ENCODE measurements at regions not wholly inside any gene's neighbourhood (a gene's known extent, or its start where the extent isn't known, plus 50 kb on each side); places are given as distances from the start of the nearest gene placed in this dataset.
"Not testable (repeated sequence)": the region's sequence is repeated elsewhere in the genome, so short reads cannot be mapped to it uniquely, and the experiment has no call there.

- no peak for DNase-seq
Observed at GRCh38 chr2:242032780-242033656, 163.5 kb downstream of the RTP5 start.

- no peak for DNase-seq
Observed at GRCh38 chr2:242034138-242034537, 164.6 kb downstream of the RTP5 start.

- DNase-seq, result no peak
Observed at GRCh38 chr2:242034996-242035814, 165.7 kb downstream of the RTP5 start.

- DNase-seq, result no peak
Observed at GRCh38 chr2:242035858-242036652, 166.5 kb downstream of the RTP5 start.

GRCh38 chr2:242036653-242036950 lies 167.1 kb downstream of the RTP5 start:
- DNase-seq, result no peak

- no peak for DNase-seq
Observed at GRCh38 chr2:242038166-242038927, 168.8 kb downstream of the RTP5 start.

- DNase-seq, result no peak
Observed at GRCh38 chr2:242038928-242039341, 169.4 kb downstream of the RTP5 start.

- DNase-seq, result no peak
Observed at GRCh38 chr2:242040303-242040655, 170.8 kb downstream of the RTP5 start.

GRCh38 chr2:242040681-242041080 lies 171.2 kb downstream of the RTP5 start:
- no peak for DNase-seq

GRCh38 chr2:242041816-242042215 lies 172.3 kb downstream of the RTP5 start:
- no peak for DNase-seq

GRCh38 chr2:242043538-242044312 lies 174.2 kb downstream of the RTP5 start:
- no peak for DNase-seq

GRCh38 chr2:242044313-242044590 lies 174.7 kb downstream of the RTP5 start:
- DNase-seq, result no peak

GRCh38 chr2:242045596-242046144 lies 176.1 kb downstream of the RTP5 start:
- not testable (repeated sequence) for DNase-seq

GRCh38 chr2:242046206-242046826 lies 176.8 kb downstream of the RTP5 start:
- DNase-seq, result no peak

GRCh38 chr2:242047963-242048362 lies 178.4 kb downstream of the RTP5 start:
- DNase-seq, result no peak

GRCh38 chr2:242048479-242048878 lies 178.9 kb downstream of the RTP5 start:
- no peak for DNase-seq

GRCh38 chr2:242049492-242049891 lies 180.0 kb downstream of the RTP5 start:
- DNase-seq, result not testable (repeated sequence)

GRCh38 chr2:242051463-242051862 lies 181.9 kb downstream of the RTP5 start:
- no peak for DNase-seq

GRCh38 chr2:242052421-242052820 lies 182.9 kb downstream of the RTP5 start:
- DNase-seq, result no peak

GRCh38 chr2:242053921-242054320 lies 184.4 kb downstream of the RTP5 start:
- DNase-seq, result no peak

- DNase-seq, result no peak
Observed at GRCh38 chr2:242054406-242054805, 184.9 kb downstream of the RTP5 start.

Measured in RPMI8226 (cell line).